Stomach (tissue), 4 donors: ENCODE measurements at regions not wholly inside any gene's neighbourhood (a gene's known extent, or its start where the extent isn't known, plus 50 kb on each side); places are given as distances from the start of the nearest gene placed in this dataset.

ENCODE experiments used
- EP300 ChIP-seq: sonication (generic); formaldehyde crosslinking; IDR thresholded peaks from one replicate; pipeline ENCODE4 v1.6.1; 2017; ENCODE audit warnings: antibody characterized with exemption
- POLR2A ChIP-seq, 4 donors: fragments of 450-650 bp; IDR thresholded peaks; one replicate each; pipeline ENCODE4 v1.6.1; 2016; ENCODE audit warnings: antibody characterized with exemption in 4 of 4, control low read depth in 2 of 4, mild to moderate bottlenecking in 1 of 4, moderate library complexity in 1 of 4
- POLR2AphosphoS5 ChIP-seq, 3 donors: sonication (generic); formaldehyde crosslinking; IDR thresholded peaks; one replicate each; pipeline ENCODE4 v1.6.1; 2016; ENCODE audit warnings: antibody characterized with exemption in 3 of 3
- TF ChIP-seq, protein P1 (sequence below), 7 experiments: fragments of 450-650 bp in 4 of 7; fragments of 200-600 bp in 3 of 7; sonication (generic) in 3 of 7; IDR thresholded peaks; one replicate each; pipeline ENCODE4 v1.5.1; 2016 to 2019; ENCODE audit warnings: antibody characterized with exemption in 7 of 7, control low read depth in 2 of 7, mild to moderate bottlenecking in 1 of 7

DNA sequence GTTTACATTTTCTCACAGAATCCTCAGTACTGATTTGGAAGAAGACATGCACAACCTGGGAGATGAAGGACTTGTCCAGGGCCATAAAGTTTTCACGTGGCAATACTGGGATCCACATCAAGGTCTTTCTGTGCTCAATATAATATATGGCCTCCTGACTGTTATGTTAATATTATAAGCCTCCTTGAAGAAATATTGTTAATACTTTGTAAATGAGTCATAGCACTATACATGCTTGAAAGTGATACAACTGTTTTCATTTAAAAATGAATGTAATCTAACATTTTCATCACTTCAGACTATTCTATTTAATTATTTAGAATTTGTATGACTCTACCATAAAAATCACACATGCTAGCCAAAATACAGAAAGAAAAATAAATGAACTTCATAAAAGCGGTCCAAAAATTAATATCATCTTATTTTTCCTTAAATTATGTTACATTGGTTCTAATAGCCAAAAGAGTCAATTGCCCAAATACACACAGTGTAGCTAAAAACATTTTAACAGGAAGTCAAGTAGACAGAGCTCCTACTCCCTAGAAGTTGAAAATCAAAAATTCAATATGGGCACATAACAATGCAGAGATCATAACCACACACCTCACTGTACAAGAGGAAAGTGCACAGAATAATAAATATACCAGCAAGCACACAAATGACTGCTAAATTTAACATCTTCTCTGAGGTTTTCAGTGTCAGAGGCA, 188.0 kb upstream of the HDDC2 start:
- TF ChIP-seq, protein P1, sequence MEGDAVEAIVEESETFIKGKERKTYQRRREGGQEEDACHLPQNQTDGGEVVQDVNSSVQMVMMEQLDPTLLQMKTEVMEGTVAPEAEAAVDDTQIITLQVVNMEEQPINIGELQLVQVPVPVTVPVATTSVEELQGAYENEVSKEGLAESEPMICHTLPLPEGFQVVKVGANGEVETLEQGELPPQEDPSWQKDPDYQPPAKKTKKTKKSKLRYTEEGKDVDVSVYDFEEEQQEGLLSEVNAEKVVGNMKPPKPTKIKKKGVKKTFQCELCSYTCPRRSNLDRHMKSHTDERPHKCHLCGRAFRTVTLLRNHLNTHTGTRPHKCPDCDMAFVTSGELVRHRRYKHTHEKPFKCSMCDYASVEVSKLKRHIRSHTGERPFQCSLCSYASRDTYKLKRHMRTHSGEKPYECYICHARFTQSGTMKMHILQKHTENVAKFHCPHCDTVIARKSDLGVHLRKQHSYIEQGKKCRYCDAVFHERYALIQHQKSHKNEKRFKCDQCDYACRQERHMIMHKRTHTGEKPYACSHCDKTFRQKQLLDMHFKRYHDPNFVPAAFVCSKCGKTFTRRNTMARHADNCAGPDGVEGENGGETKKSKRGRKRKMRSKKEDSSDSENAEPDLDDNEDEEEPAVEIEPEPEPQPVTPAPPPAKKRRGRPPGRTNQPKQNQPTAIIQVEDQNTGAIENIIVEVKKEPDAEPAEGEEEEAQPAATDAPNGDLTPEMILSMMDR (IDR thresholded peaks at IDR 0.05) = no peak
- TF ChIP-seq POLR2A (IDR thresholded peaks at IDR 0.05) (no peak), EP300 (no peak), POLR2AphosphoS5 (IDR thresholded peaks at IDR 0.05) (no peak)
